ENCODE measurements at regions not wholly inside any gene's neighbourhood (a gene's known extent, or its start where the extent isn't known, plus 50 kb on each side); places are given as distances from the start of the nearest gene placed in this dataset.

GRCh38 chr4:96652158-96652557 is 812.3 kb downstream of the PDHA2 start:
- TF ChIP-seq CTCF (IDR thresholded peaks at IDR 0.05) (no peak), POLR2A (IDR thresholded peaks at IDR 0.05) (no peak), EP300 (IDR thresholded peaks at IDR 0.05; ENCODE audit: low read depth) (no peak), POLR2AphosphoS5 (IDR thresholded peaks at IDR 0.05) (no peak)

Measured in transverse colon (tissue), 4 donors.